K562 (cell line): ENCODE measurements at regions not wholly inside any gene's neighbourhood (a gene's known extent, or its start where the extent isn't known, plus 50 kb on each side); places are given as distances from the start of the nearest gene placed in this dataset.

Experiments used
- EGR1 ChIP-seq: fragments of 450-650 bp; conservative IDR thresholded peaks from 2 replicates; pipeline ENCODE4 v1.6.1; 2017; ENCODE audit warnings: mild to moderate bottlenecking
- ETS2 ChIP-seq: IDR thresholded peaks from 2 replicates; pipeline ENCODE4 v1.6.1; 2016; ENCODE audit warnings: borderline replicate concordance, missing genetic modification characterization, mild to moderate bottlenecking, moderate library complexity, missing compliant biosample characterization; ENCODE audit not compliant: poor library complexity, severe bottlenecking
- HMGXB4 ChIP-seq: sonication (generic); formaldehyde crosslinking; IDR thresholded peaks from 2 replicates; pipeline ENCODE4 v1.8.1; 2023; ENCODE audit warnings: mild to moderate bottlenecking, missing genetic modification reagents
- KDM4B ChIP-seq, 2 experiments: fragments of 450-650 bp in 1 of 2; sonication (generic) in 1 of 2; IDR thresholded peaks; 2 replicates each; pipeline ENCODE4 v1.6.1; 2016 to 2017; ENCODE audit warnings: borderline replicate concordance in 2 of 2, antibody characterized with exemption in 1 of 2, low read depth in 1 of 2, mild to moderate bottlenecking in 1 of 2
- MGA ChIP-seq: fragments of 450-650 bp; IDR thresholded peaks from 2 replicates; pipeline ENCODE4 v1.6.1; 2016; ENCODE audit warnings: mild to moderate bottlenecking, moderate library complexity
- NEUROD1 ChIP-seq: fragments of 150-350 bp; IDR thresholded peaks from 2 replicates; pipeline ENCODE4 v1.6.1; 2014; ENCODE audit warnings: borderline replicate concordance, low read length, low read depth; ENCODE audit not compliant: partially characterized antibody
- TCF7 ChIP-seq: sonication (generic); IDR thresholded peaks from 2 replicates; pipeline ENCODE4 v1.6.1; 2016; ENCODE audit warnings: antibody characterized with exemption, borderline replicate concordance
- TEAD4 ChIP-seq, 2 experiments: sonication (generic) in 1 of 2; formaldehyde crosslinking in 1 of 2; IDR thresholded peaks; 2 replicates each; pipeline versions ENCODE4 v1.6.1 to v1.8.0; 2012 to 2022; ENCODE audit warnings: borderline replicate concordance in 1 of 2, inconsistent platforms in 1 of 2, low read length in 1 of 2, mild to moderate bottlenecking in 1 of 2, missing genetic modification reagents in 1 of 2
- ZNF444 ChIP-seq: fragments of 250-450 bp; sonication (Bioruptor Pico); IDR thresholded peaks from 2 replicates; pipeline ENCODE4 v1.4.0; 2020; ENCODE audit warnings: mild to moderate bottlenecking, moderate library complexity
- ZNF589 ChIP-seq: fragments of 200-800 bp; sonication (Bioruptor generic); IDR thresholded peaks from 2 replicates; pipeline ENCODE4 v1.6.1; 2016; ENCODE audit warnings: low read depth, missing genetic modification characterization, missing compliant biosample characterization
- ZNF778 ChIP-seq: fragments of 450-650 bp; formaldehyde crosslinking; IDR thresholded peaks from 2 replicates; pipeline ENCODE4 v1.4.0; 2020; ENCODE audit warnings: mild to moderate bottlenecking, moderate library complexity
- TF ChIP-seq, protein P1 (sequence below): fragments of 200-800 bp; sonication (Bioruptor generic); IDR thresholded peaks from 2 replicates; pipeline ENCODE4 v1.6.1; 2017; ENCODE audit warnings: missing genetic modification characterization, missing compliant biosample characterization

GRCh38 chr9:107749787-107750444 is 260.3 kb upstream of the KLF4 start (continued):
- TF ChIP-seq MGA (peak; percentile 62), NEUROD1 (peak; percentile 44), KDM4B (IDR thresholded peaks at IDR 0.05; ENCODE audit: borderline replicate concordance in 2 of 2, low read depth in 1 of 2) (no peak), ZNF589 (CRISPR knock-in tag) (peak; percentile 87), ETS2 (tag) (no peak), HMGXB4 (CRISPR knock-in tag) (no peak), ZNF444 (CRISPR knock-in tag) (no peak), EGR1 (peak; percentile 71), TCF7 (no peak), ZNF778 (no peak), TEAD4 (IDR thresholded peaks at IDR 0.05; ENCODE audit: low read length) (no peak), TEAD4 (CRISPR knock-in tag; IDR thresholded peaks at IDR 0.05; ENCODE audit: borderline replicate concordance) (no peak)
- TF ChIP-seq, protein P1, sequence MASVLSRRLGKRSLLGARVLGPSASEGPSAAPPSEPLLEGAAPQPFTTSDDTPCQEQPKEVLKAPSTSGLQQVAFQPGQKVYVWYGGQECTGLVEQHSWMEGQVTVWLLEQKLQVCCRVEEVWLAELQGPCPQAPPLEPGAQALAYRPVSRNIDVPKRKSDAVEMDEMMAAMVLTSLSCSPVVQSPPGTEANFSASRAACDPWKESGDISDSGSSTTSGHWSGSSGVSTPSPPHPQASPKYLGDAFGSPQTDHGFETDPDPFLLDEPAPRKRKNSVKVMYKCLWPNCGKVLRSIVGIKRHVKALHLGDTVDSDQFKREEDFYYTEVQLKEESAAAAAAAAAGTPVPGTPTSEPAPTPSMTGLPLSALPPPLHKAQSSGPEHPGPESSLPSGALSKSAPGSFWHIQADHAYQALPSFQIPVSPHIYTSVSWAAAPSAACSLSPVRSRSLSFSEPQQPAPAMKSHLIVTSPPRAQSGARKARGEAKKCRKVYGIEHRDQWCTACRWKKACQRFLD: peak; percentile 39; the same call in 1 of the 2 replicates
